HL-60 (cell line): ENCODE measurements at regions not wholly inside any gene's neighbourhood (a gene's known extent, or its start where the extent isn't known, plus 50 kb on each side); places are given as distances from the start of the nearest gene placed in this dataset.

ENCODE experiments used
- DNase-seq, 2 experiments: peaks; one replicate each; pipeline ENCODE4 v3.0.0-alpha.2; 2010 to 2020; ENCODE audit warnings: low read depth in 1 of 2, low spot score in 1 of 2
- H3K27ac ChIP-seq: fragments of 250-450 bp; sonication (Bioruptor Pico); replicated peaks from 2 replicates; pipeline ENCODE4 v1.5.1; 2020; ENCODE audit warnings: mild to moderate bottlenecking, moderate library complexity
- H3K27me3 ChIP-seq: fragments of 250-450 bp; sonication (Bioruptor Pico); 2 replicates; pipeline ENCODE4 v1.5.1; 2021; ENCODE audit warnings: mild to moderate bottlenecking, moderate library complexity; ENCODE audit not compliant: insufficient read depth, poor library complexity, severe bottlenecking
- H3K4me3 ChIP-seq: replicated peaks from 2 replicates; pipeline ENCODE4 v1.5.1; 2011; ENCODE audit warnings: mild to moderate bottlenecking, control low read depth, low read length; ENCODE audit not compliant: insufficient read depth
- GABPA ChIP-seq: IDR thresholded peaks from 2 replicates; pipeline ENCODE4 v1.6.1; 2012; ENCODE audit warnings: low read depth
- POLR2AphosphoS5 ChIP-seq: IDR thresholded peaks from 2 replicates; pipeline ENCODE4 v1.6.1; 2012; ENCODE audit warnings: low read depth
- REST ChIP-seq: IDR thresholded peaks from 2 replicates; pipeline ENCODE4 v1.6.1; 2012; ENCODE audit warnings: low read depth; ENCODE audit not compliant: insufficient replicate concordance
- SPI1 ChIP-seq: IDR thresholded peaks from 2 replicates; pipeline ENCODE4 v1.6.1; 2012; ENCODE audit warnings: low read depth, mild to moderate bottlenecking, borderline replicate concordance
- TF ChIP-seq, protein P1 (sequence below): IDR thresholded peaks from one replicate; pipeline ENCODE4 v1.5.1; 2011; ENCODE audit warnings: low read length, control low read depth, inconsistent platforms; ENCODE audit not compliant: insufficient read depth

GRCh38 chr4:131547506-131547981 is 1601.5 kb upstream of the PCDH10 start:
- Histone ChIP-seq H3K27ac (no peak overlapping the region), H3K4me3 (no peak overlapping the region), H3K27me3 (no peaks in the 10 kb centered on the region)
- TF ChIP-seq, protein P1, sequence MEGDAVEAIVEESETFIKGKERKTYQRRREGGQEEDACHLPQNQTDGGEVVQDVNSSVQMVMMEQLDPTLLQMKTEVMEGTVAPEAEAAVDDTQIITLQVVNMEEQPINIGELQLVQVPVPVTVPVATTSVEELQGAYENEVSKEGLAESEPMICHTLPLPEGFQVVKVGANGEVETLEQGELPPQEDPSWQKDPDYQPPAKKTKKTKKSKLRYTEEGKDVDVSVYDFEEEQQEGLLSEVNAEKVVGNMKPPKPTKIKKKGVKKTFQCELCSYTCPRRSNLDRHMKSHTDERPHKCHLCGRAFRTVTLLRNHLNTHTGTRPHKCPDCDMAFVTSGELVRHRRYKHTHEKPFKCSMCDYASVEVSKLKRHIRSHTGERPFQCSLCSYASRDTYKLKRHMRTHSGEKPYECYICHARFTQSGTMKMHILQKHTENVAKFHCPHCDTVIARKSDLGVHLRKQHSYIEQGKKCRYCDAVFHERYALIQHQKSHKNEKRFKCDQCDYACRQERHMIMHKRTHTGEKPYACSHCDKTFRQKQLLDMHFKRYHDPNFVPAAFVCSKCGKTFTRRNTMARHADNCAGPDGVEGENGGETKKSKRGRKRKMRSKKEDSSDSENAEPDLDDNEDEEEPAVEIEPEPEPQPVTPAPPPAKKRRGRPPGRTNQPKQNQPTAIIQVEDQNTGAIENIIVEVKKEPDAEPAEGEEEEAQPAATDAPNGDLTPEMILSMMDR = no peak
- TF ChIP-seq POLR2AphosphoS5 (no peak), GABPA (no peak), SPI1 (no peak), REST (no peak)
- DNase-seq = no peak

DNA sequence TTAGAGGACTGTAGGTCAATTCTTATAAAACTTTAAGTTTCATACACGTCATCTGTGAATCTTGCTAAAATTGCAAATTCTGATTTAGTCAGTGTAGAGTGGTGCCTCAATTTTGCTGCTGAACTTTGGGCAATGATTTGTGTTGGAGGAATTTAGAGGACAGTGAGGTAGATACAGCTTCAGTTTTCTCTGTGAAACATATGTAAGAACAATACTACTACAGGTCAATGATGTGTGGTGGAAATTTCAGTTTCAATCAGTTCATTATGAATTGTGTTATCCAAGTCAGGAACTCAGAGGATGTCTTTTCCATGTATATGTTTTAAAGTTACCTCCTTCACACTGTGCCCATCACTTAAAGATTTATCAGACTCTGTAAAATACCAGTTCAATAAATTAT is 1597.8 kb upstream of the PCDH10 start:
- TF ChIP-seq GABPA = no peak
- TF ChIP-seq, protein P1 = no peak
- no peaks in the 10 kb centered on the region for H3K27me3 ChIP-seq
- no peak for DNase-seq
- no peak overlapping the region for H3K4me3 ChIP-seq
- H3K27ac ChIP-seq = no peak overlapping the region

GRCh38 chr4:131566026-131566425 is 1583.1 kb upstream of the PCDH10 start:
- TF ChIP-seq GABPA (no peak), REST (no peak), POLR2AphosphoS5 (no peak), SPI1 (no peak)
- TF ChIP-seq, protein P1 = no peak
- no peak overlapping the region for H3K4me3 ChIP-seq
- no peak overlapping the region for H3K27ac ChIP-seq
- H3K27me3 ChIP-seq = no peaks in the 10 kb centered on the region
- DNase-seq = no peak

DNA sequence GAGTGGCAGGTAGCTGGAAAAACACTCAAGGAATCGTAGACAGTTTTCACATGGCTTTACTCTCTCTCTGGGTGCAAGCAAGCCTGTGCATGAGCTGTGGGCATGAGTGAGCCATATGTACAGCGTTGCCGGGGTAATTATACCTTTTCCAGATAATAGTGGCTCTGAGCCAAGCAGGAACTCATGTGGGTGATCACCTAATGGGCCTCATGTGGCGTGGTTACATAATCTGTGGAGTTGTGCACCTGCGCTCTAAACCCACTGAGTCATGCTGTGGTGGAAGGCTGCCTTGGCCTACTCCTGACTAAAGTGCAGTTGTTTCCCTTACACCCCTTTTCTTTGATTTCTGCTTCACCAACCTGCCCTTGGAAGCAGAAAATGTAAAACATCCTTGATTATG is 1564.5 kb upstream of the PCDH10 start:
- Histone ChIP-seq H3K4me3 (no peak overlapping the region), H3K27ac (no peak overlapping the region), H3K27me3 (no peaks in the 10 kb centered on the region)
- DNase-seq = no peak
- TF ChIP-seq GABPA = no peak
- no peak for TF ChIP-seq REST
